WI38 (cell line): ENCODE measurements at regions not wholly inside any gene's neighbourhood (a gene's known extent, or its start where the extent isn't known, plus 50 kb on each side); places are given as distances from the start of the nearest gene placed in this dataset.

Experiments
- H3K4me3 ChIP-seq: 2 replicates; pipeline ENCODE4 v1.5.1; 2011; ENCODE audit warnings: low read depth, mild to moderate bottlenecking, control low read depth, low read length
- TF ChIP-seq, protein P1 (sequence below): IDR thresholded peaks from 2 replicates; pipeline ENCODE4 v1.5.1; 2012; ENCODE audit warnings: low read depth, mild to moderate bottlenecking, control low read depth, low read length

DNA sequence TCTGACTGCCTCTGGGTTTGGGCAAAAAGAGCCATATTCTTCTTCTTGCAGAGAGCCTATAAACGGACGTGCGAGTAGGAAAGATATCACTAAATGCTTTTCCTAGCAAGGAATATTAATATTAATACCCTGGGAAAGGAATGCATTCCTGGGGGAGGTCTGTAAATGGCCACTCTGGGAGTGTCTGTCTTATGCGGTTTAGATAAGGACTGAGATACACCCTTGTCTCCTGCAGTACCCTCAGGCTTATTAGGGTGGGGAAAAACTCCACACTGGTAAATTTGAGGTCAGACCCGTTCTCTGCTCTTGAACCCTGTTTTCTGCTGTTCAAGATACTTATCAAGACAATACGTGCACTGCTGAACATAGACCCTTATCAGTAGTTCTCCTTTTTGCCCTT lies 763.8 kb downstream of the SLITRK5 start:
- TF ChIP-seq, protein P1, sequence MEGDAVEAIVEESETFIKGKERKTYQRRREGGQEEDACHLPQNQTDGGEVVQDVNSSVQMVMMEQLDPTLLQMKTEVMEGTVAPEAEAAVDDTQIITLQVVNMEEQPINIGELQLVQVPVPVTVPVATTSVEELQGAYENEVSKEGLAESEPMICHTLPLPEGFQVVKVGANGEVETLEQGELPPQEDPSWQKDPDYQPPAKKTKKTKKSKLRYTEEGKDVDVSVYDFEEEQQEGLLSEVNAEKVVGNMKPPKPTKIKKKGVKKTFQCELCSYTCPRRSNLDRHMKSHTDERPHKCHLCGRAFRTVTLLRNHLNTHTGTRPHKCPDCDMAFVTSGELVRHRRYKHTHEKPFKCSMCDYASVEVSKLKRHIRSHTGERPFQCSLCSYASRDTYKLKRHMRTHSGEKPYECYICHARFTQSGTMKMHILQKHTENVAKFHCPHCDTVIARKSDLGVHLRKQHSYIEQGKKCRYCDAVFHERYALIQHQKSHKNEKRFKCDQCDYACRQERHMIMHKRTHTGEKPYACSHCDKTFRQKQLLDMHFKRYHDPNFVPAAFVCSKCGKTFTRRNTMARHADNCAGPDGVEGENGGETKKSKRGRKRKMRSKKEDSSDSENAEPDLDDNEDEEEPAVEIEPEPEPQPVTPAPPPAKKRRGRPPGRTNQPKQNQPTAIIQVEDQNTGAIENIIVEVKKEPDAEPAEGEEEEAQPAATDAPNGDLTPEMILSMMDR = no peak
- no peak overlapping the region for H3K4me3 ChIP-seq

DNA sequence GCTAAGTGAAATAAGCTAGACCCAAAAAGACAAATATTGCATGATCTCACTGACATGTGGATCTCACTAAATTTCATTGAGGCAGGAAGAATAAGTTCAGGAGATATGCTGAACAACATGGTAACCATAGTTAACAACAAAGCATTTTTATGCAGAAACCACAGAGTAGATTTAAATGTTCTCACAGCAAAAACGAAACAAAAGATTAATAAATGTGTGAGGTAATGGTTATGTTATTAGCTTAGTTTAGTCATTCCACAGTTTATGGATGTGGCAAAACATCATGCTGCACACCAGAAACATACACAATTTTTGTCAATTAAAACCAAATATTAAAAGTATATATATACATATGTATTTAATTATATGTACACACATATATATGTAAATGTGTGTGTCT lies 765.8 kb downstream of the SLITRK5 start:
- TF ChIP-seq, protein P1 = no peak
- H3K4me3 ChIP-seq = no peak overlapping the region

DNA sequence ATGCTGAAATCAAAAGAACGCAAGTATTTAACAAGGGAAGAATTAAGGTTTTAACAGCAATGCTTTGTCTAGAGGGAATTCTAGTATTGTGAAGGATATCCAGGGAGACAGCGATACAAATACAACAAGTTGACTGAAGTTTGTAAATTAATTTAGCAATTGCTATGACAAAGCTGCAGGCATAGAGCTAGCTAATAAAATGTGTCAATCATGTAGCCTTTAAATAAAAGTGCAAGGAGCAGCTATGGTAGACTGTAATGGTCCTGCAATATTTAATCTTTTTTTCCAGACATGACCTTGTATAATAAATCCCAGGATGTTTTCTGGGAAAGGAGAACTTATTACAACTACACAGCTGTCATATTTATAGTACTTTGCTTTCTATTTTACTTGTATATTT lies 779.3 kb downstream of the SLITRK5 start:
- H3K4me3 ChIP-seq = no peak overlapping the region
- TF ChIP-seq, protein P1 = no peak

DNA sequence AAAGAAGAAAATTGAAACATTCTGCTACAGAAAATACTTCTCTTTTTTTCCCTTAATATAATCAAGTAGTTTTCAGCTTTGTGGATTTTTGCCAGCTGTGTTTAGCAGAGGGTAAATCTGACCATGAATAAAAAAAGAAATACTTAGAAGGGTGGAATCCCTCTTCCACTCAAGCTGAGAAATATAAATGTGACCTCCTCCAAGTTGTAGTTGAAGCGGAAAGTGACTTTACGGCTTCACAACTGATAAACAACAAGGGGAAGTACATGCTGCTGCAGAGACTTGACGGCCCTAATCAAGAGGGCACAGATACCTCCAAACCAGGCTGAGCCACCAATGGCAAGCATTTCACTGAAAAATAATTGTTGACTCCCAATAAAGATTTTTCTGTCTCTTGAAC lies 785.0 kb downstream of the SLITRK5 start:
- TF ChIP-seq, protein P1 = no peak
- H3K4me3 ChIP-seq = no peak overlapping the region

DNA sequence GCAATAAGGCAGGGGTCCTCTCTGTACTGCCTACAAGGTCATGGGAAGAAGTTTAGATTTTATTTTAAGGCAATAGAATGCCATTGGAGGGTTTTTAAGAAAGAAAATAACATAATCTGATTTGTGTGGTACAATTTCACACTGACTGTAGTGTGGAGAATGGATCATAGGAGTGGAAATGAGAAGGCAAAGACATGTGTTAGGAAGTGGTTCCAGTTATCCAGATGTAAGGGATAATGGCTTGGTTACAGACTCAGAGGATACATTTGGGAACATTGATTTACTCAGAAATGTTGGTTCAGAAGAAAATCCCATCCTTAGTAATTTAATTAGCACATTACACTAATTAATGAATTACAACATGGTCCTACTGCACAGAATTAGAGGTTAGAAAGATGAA lies 788.2 kb downstream of the SLITRK5 start:
- no peak overlapping the region for H3K4me3 ChIP-seq
- TF ChIP-seq, protein P1 = no peak

DNA sequence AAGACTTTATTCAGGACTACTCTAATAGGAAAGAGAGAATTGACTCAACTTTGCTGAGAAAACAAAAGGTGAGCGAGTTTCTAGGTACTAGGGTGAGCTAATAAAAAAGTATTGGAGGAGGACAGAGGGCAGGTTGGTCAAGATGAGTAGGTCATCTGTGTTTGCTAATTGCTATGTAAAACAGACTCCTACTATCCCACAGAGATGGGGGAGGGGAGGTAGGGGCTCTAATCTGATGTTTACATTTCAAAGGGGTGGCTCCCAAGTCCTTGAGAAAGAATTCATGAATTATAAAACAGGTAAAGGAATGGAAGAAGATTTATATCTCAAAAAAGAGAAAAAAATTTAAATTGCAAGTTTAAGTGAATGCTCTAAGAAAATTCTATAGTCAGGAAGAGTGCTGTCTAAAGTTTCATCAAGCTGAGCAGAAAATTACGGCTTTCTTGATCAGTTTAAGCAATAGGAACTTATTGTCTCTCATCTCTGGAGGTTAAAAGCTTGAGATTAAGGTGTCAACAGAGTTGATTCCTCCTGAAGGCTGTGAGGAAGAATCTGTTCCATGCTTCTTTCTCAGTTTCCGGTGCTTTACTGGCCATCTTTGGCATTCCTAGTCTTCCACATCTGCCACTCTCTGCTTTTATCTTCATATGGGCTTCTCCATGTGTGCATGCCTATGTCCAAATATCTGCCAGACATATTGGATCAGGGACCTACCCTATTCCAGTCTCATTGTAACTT lies 790.3 kb downstream of the SLITRK5 start:
- no peak overlapping the region for H3K4me3 ChIP-seq
- TF ChIP-seq, protein P1 = no peak

DNA sequence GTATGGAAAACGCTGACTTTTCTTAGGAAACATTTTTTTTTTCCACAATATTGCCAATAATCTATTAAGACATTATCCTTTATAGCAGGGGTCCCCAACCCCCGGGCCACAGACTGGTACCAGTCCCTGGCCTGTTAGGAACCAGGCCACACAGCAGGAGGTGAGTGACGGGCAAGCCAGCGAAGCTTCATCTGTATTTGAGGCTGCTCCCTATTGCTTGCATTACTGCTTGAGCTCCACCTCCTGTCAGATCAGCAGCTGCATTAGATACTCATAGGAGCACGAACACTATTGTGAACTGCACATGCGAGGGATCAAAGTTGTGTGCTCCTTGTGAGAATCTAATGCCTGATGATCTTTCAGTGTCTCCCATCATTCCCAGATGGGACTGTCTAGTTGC lies 793.7 kb downstream of the SLITRK5 start:
- no peak overlapping the region for H3K4me3 ChIP-seq

More for the DNA sequence above, 793.7 kb downstream of the SLITRK5 start:
- TF ChIP-seq, protein P1 = no peak
